Occipital lobe (tissue), 1 donor: ENCODE measurements at regions not wholly inside any gene's neighbourhood (a gene's known extent, or its start where the extent isn't known, plus 50 kb on each side); places are given as distances from the start of the nearest gene placed in this dataset.

Source experiments
- DNase-seq: peaks from one replicate; lab custom pipeline; 2025; lab: John Stamatoyannopoulos, UW

GRCh38 chr11:134559602-134559962 is 147.5 kb upstream of the B3GAT1 start:
- DNase-seq, result no peak

- no peak for DNase-seq
Observed at GRCh38 chr11:134558916-134559601, 147.0 kb upstream of the B3GAT1 start.

GRCh38 chr11:134558258-134558835 is 146.3 kb upstream of the B3GAT1 start:
- no peak for DNase-seq

- DNase-seq, result no peak
Observed at GRCh38 chr11:134557571-134558257, 145.7 kb upstream of the B3GAT1 start.

- no peak for DNase-seq
Observed at GRCh38 chr11:134556186-134556585, 144.1 kb upstream of the B3GAT1 start.

GRCh38 chr11:134555510-134555909 is 143.5 kb upstream of the B3GAT1 start:
- DNase-seq, result no peak

- DNase-seq, result no peak
Observed at GRCh38 chr11:134554861-134555260, 142.8 kb upstream of the B3GAT1 start.

- no peak for DNase-seq
Observed at GRCh38 chr11:134554106-134554505, 142.1 kb upstream of the B3GAT1 start.

- no peak for DNase-seq
Observed at GRCh38 chr11:134552749-134553148, 140.7 kb upstream of the B3GAT1 start.

- no peak for DNase-seq
Observed at GRCh38 chr11:134545521-134545920, 133.5 kb upstream of the B3GAT1 start.

GRCh38 chr11:134544095-134544815 is 132.2 kb upstream of the B3GAT1 start:
- no peak for DNase-seq

GRCh38 chr11:134543645-134544044 is 131.6 kb upstream of the B3GAT1 start:
- DNase-seq, result no peak

- DNase-seq, result no peak
Observed at GRCh38 chr11:134543241-134543640, 131.2 kb upstream of the B3GAT1 start.

- no peak for DNase-seq
Observed at GRCh38 chr11:134542401-134543165, 130.5 kb upstream of the B3GAT1 start.

- no peak for DNase-seq
Observed at GRCh38 chr11:134541951-134542350, 129.9 kb upstream of the B3GAT1 start.

GRCh38 chr11:134541355-134541754 is 129.3 kb upstream of the B3GAT1 start:
- no peak for DNase-seq

- DNase-seq, result no peak
Observed at GRCh38 chr11:134539285-134539684, 127.2 kb upstream of the B3GAT1 start.

- no peak for DNase-seq
Observed at GRCh38 chr11:134538742-134539141, 126.7 kb upstream of the B3GAT1 start.

- no peak for DNase-seq
Observed at GRCh38 chr11:134537941-134538340, 125.9 kb upstream of the B3GAT1 start.

- no peak for DNase-seq
Observed at GRCh38 chr11:134537296-134537695, 125.3 kb upstream of the B3GAT1 start.

GRCh38 chr11:134536677-134537076 is 124.6 kb upstream of the B3GAT1 start:
- no peak for DNase-seq

- no peak for DNase-seq
Observed at GRCh38 chr11:134536219-134536618, 124.2 kb upstream of the B3GAT1 start.
